ENCODE measurements at regions not wholly inside any gene's neighbourhood (a gene's known extent, or its start where the extent isn't known, plus 50 kb on each side); places are given as distances from the start of the nearest gene placed in this dataset.

DNA sequence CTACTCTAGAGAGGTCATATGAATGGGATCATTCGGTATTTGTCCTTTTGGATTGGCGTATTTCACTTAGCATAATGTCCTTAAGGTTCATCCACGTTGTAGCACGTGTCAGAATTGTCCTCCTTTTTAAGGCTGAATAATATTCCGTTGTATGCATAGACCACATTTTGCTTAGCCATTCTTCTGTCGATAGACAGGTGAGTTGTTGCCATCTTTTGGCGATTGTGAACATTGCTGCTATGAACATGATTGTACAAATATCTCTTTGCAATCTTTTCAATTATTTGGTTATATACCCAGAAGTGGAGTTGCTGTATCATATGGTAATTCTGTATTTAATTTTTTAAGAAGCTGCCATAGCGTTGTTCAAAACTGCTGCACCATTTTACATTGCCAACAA is 52.4 kb upstream of the GOLGA8J start:
- Histone ChIP-seq H3K36me3 (no peaks in the 10 kb centered on the region), H3K27me3 (no peaks in the 10 kb centered on the region), H3K9me3 (no peaks in the 10 kb centered on the region), H3K4me3 (no peak overlapping the region), H3K27ac (no peak overlapping the region), H3K4me1 (no peaks in the 10 kb centered on the region)
- no peak for TF ChIP-seq POLR2A (IDR thresholded peaks at IDR 0.05)
- TF ChIP-seq, protein P1, sequence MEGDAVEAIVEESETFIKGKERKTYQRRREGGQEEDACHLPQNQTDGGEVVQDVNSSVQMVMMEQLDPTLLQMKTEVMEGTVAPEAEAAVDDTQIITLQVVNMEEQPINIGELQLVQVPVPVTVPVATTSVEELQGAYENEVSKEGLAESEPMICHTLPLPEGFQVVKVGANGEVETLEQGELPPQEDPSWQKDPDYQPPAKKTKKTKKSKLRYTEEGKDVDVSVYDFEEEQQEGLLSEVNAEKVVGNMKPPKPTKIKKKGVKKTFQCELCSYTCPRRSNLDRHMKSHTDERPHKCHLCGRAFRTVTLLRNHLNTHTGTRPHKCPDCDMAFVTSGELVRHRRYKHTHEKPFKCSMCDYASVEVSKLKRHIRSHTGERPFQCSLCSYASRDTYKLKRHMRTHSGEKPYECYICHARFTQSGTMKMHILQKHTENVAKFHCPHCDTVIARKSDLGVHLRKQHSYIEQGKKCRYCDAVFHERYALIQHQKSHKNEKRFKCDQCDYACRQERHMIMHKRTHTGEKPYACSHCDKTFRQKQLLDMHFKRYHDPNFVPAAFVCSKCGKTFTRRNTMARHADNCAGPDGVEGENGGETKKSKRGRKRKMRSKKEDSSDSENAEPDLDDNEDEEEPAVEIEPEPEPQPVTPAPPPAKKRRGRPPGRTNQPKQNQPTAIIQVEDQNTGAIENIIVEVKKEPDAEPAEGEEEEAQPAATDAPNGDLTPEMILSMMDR (IDR thresholded peaks at IDR 0.05 in 4 of 5, conservative IDR thresholded peaks at IDR 0.05 in 1 of 5): no peak
- in situ Hi-C loops (cut with MboI; ENCODE audit: low sequenced_read_pairs in 4 of 4) (loop anchor here in 1 of 4 donors (10.0 kb wide), 1 partner anchor 56 kb away; no protein-coding TSS in a partner anchor), intact Hi-C loops (cut with DNase I; ENCODE audit: low total_unique reads) (no loop called here)
- no peak for ATAC-seq
- no peak for DNase-seq

DNA sequence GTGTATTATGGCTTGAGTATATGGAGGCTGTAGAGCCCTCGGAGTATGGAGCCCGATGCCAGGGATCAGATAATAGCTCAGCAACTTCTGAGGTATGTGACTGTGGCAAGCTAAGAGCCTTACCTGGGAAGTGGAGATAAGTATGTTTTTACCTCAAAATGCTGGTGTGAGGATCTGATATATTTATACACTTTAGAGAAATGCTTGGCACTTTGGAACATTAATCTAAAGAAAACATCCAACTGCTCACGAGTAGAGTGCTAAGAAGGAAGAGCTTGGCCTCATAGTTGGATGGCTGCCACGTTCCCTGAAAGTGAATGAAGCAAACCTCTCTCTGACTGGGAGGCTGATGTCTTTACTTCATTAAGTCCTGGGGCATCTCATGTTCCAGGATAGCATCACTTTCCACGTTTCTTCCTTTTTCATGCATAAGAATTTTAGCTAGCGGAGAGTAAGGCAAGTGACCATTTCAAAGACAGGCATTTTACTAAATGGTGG is 58.9 kb upstream of the GOLGA8J start:
- in situ Hi-C loops (cut with MboI; ENCODE audit: low sequenced_read_pairs in 4 of 4): no loop called here
- Histone ChIP-seq H3K4me1 (no peaks in the 10 kb centered on the region), H3K27ac (no peak overlapping the region), H3K27me3 (no peaks in the 10 kb centered on the region), H3K36me3 (no peaks in the 10 kb centered on the region), H3K9me3 (no peaks in the 10 kb centered on the region), H3K4me3 (no peak overlapping the region)
- ATAC-seq (no peak), DNase-seq (no peak)
- TF ChIP-seq, protein P1 (IDR thresholded peaks at IDR 0.05 in 4 of 5, conservative IDR thresholded peaks at IDR 0.05 in 1 of 5): no peak
- no peak for TF ChIP-seq POLR2A (IDR thresholded peaks at IDR 0.05)
- intact Hi-C loops (cut with DNase I; ENCODE audit: low total_unique reads): no loop called here

DNA sequence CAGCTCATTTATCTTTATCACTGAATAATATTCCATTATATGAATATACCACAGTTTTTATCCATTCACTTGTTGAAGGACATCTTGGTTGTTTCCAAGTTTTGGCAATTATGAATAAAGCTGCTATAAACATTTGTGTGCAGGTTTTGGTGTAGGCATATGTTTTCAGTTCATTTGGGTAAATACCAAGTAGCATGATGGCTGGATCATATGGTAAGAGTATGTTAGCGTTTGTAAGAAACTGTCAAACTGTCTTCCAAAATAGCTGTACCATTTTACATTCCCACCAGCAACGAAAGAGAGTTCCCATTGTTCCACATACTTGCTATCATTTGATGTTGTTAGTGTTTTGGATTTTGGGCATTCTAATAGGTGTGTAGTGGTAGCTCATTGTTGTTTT is 72.0 kb upstream of the GOLGA8J start:
- intact Hi-C loops (cut with DNase I; ENCODE audit: low total_unique reads): no loop called here
- in situ Hi-C loops (cut with MboI; ENCODE audit: low sequenced_read_pairs in 4 of 4): no loop called here
- H3K9me3 ChIP-seq: no peaks in the 10 kb centered on the region
- H3K4me1 ChIP-seq: no peaks in the 10 kb centered on the region
- no peak for TF ChIP-seq POLR2A (IDR thresholded peaks at IDR 0.05)
- TF ChIP-seq, protein P1 (IDR thresholded peaks at IDR 0.05 in 4 of 5, conservative IDR thresholded peaks at IDR 0.05 in 1 of 5): no peak
- no peak for ATAC-seq
- DNase-seq: no peak
- H3K36me3 ChIP-seq: no peaks in the 10 kb centered on the region
- H3K27ac ChIP-seq: no peak overlapping the region
- no peak overlapping the region for H3K4me3 ChIP-seq
- no peaks in the 10 kb centered on the region for H3K27me3 ChIP-seq

DNA sequence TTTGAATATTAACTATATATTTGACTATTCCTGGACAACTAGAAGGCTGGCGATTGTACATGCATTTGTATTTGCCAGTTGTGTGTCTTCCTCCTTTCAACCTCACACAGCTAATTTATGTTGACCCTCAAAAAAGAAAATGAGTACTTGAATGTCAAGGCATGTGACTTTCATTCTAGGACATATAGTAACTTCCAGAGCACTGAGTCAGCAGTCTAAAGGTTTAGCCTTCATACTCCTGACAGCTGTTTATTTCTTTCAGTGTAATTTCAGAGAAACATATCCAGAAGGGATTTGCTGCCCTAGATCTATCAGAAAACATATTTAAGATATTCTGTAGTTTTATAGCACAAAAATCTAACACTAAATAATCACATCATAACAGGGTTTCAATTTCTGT is 74.6 kb upstream of the GOLGA8J start:
- in situ Hi-C loops (cut with MboI; ENCODE audit: low sequenced_read_pairs in 4 of 4) (no loop called here), intact Hi-C loops (cut with DNase I; ENCODE audit: low total_unique reads) (no loop called here)
- DNase-seq: no peak
- no peaks in the 10 kb centered on the region for H3K36me3 ChIP-seq
- no peaks in the 10 kb centered on the region for H3K9me3 ChIP-seq
- H3K4me1 ChIP-seq: no peaks in the 10 kb centered on the region
- H3K27ac ChIP-seq: no peak overlapping the region
- TF ChIP-seq, protein P1 (IDR thresholded peaks at IDR 0.05 in 4 of 5, conservative IDR thresholded peaks at IDR 0.05 in 1 of 5): no peak
- no peak for TF ChIP-seq POLR2A (IDR thresholded peaks at IDR 0.05)
- H3K27me3 ChIP-seq: no peaks in the 10 kb centered on the region
- ATAC-seq: no peak
- H3K4me3 ChIP-seq: no peak overlapping the region

DNA sequence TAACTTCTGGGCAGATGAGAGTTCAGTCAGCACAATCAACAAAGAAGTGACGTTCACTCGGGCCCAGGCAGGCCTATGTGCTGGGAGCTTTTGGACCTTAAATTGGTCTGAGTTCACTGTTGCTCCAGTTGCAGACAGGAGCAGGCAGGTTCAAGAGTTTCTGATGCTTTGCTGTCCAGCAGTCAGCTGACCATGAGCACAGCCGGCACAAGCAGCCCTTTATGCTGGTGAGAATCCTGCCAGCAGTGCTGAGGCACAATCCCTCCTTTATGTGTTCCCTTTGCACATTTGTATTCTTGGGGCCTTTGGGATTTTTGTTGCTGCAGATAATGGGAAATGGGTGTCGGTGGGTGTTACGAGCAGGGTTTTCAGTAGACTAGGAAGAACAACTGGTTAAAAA is 81.2 kb upstream of the GOLGA8J start:
- in situ Hi-C loops (cut with MboI; ENCODE audit: low sequenced_read_pairs in 4 of 4): no loop called here
- intact Hi-C loops (cut with DNase I; ENCODE audit: low total_unique reads): no loop called here
- Histone ChIP-seq H3K4me1 (no peaks in the 10 kb centered on the region), H3K36me3 (no peaks in the 10 kb centered on the region), H3K27me3 (no peaks in the 10 kb centered on the region), H3K4me3 (no peak overlapping the region), H3K9me3 (no peaks in the 10 kb centered on the region), H3K27ac (no peak overlapping the region)
- DNase-seq: no peak
- TF ChIP-seq, protein P1 (IDR thresholded peaks at IDR 0.05 in 4 of 5, conservative IDR thresholded peaks at IDR 0.05 in 1 of 5): no peak
- TF ChIP-seq POLR2A (IDR thresholded peaks at IDR 0.05): no peak
- no peak for ATAC-seq
